Loucy (cell line): ENCODE measurements at regions not wholly inside any gene's neighbourhood (a gene's known extent, or its start where the extent isn't known, plus 50 kb on each side); places are given as distances from the start of the nearest gene placed in this dataset.

ENCODE experiments used
- EZH2phosphoT487 ChIP-seq: fragments of 200-600 bp; IDR thresholded peaks from 2 replicates; pipeline ENCODE4 v1.6.1; 2018; ENCODE audit warnings: antibody characterized with exemption, mild to moderate bottlenecking, moderate library complexity, borderline replicate concordance
- TF ChIP-seq, protein P1 (sequence below): fragments of 200-600 bp; sonication (generic); conservative IDR thresholded peaks from 2 replicates; pipeline ENCODE4 v1.5.1; 2014; ENCODE audit warnings: mild to moderate bottlenecking, antibody characterized with exemption, low read length

DNA sequence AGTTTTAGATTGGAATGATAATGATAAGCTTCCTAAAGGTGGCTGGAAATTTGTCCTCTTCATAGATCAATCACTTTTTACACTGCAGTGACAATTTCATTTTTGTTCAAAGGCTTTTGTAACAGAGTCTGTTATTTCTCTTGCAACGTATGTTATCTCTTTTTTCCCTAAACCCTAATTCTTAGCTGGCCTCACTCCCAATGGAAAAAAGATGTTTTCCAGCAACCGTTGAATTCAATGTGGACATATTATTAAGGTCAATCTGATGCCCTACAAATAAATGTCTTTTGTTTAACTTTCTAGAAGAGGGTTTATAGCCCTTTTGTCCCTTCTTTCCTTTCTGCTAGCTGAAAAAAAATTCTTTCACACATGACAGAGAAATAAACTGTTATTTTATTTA is 192.7 kb upstream of the NWD2 start:
- TF ChIP-seq, protein P1, sequence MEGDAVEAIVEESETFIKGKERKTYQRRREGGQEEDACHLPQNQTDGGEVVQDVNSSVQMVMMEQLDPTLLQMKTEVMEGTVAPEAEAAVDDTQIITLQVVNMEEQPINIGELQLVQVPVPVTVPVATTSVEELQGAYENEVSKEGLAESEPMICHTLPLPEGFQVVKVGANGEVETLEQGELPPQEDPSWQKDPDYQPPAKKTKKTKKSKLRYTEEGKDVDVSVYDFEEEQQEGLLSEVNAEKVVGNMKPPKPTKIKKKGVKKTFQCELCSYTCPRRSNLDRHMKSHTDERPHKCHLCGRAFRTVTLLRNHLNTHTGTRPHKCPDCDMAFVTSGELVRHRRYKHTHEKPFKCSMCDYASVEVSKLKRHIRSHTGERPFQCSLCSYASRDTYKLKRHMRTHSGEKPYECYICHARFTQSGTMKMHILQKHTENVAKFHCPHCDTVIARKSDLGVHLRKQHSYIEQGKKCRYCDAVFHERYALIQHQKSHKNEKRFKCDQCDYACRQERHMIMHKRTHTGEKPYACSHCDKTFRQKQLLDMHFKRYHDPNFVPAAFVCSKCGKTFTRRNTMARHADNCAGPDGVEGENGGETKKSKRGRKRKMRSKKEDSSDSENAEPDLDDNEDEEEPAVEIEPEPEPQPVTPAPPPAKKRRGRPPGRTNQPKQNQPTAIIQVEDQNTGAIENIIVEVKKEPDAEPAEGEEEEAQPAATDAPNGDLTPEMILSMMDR, result no peak
- TF ChIP-seq EZH2phosphoT487, result no peak
